VCaP (cell line): ENCODE measurements at regions not wholly inside any gene's neighbourhood (a gene's known extent, or its start where the extent isn't known, plus 50 kb on each side); places are given as distances from the start of the nearest gene placed in this dataset.

Experiments
- H3K27ac ChIP-seq: fragments of 450-650 bp; 2 replicates; pipeline ENCODE4 v1.5.1; 2017
- TF ChIP-seq, protein P1 (sequence below): fragments of 450-650 bp; conservative IDR thresholded peaks from 2 replicates; pipeline ENCODE4 v1.5.1; 2017; ENCODE audit warnings: mild to moderate bottlenecking, moderate library complexity

GRCh38 chr1:38677311-38677710 is 182.3 kb downstream of the RRAGC start:
- TF ChIP-seq, protein P1, sequence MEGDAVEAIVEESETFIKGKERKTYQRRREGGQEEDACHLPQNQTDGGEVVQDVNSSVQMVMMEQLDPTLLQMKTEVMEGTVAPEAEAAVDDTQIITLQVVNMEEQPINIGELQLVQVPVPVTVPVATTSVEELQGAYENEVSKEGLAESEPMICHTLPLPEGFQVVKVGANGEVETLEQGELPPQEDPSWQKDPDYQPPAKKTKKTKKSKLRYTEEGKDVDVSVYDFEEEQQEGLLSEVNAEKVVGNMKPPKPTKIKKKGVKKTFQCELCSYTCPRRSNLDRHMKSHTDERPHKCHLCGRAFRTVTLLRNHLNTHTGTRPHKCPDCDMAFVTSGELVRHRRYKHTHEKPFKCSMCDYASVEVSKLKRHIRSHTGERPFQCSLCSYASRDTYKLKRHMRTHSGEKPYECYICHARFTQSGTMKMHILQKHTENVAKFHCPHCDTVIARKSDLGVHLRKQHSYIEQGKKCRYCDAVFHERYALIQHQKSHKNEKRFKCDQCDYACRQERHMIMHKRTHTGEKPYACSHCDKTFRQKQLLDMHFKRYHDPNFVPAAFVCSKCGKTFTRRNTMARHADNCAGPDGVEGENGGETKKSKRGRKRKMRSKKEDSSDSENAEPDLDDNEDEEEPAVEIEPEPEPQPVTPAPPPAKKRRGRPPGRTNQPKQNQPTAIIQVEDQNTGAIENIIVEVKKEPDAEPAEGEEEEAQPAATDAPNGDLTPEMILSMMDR, result no peak
- no peak overlapping the region for H3K27ac ChIP-seq

DNA sequence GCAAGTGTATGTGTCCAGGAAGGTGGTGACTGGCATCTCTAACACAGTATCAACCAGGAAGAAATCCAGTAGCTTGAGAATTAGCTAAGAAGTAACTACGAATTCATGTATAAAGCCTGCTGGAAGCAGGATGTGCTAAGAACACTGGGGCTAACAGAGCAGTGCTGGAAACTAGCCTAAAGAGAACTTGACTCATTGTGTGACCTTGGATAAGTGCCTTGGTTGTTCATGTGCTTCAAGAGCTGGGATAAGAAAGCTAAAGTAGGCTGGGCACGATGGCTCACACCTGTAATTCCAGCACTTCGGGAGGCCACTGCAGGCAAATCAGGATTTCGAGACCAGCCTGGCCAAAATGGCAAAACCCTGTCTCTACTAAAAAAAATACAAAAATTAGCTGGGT is 186.9 kb downstream of the RRAGC start:
- TF ChIP-seq, protein P1, result no peak
- no peak overlapping the region for H3K27ac ChIP-seq

- TF ChIP-seq, protein P1, result no peak
- no peak overlapping the region for H3K27ac ChIP-seq
These were observed 188.4 kb downstream of the RRAGC start for GRCh38 chr1:38671221-38671620.

DNA sequence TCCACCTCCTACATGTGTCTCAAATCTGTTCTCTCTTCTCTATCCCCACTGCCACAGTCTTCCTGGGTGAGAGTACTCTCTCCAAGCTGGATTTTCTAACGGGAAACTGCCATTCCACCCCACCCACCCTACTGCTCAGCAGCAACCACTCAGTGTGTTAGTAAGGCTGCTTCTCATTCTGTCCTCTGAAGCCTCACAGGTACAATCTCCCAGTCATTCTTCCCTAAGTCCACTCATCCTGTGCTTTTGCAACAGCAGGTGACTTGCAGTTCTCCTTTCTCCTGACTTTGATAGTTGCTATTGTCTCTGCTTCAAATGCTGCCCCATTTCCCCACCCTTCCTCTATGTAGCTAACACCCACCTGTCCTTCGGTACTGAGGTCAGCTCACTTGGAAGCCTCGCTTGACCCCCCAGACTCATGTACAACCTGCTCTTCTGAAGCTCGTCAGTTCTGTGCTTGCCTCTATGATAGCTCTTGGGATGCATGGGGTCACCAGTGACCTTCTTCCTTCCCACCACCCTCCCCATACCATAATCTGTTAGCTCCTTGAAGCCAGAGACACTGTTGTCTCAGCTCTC is 188.9 kb downstream of the RRAGC start:
- H3K27ac ChIP-seq, result no peak overlapping the region
- TF ChIP-seq, protein P1, result no peak

DNA sequence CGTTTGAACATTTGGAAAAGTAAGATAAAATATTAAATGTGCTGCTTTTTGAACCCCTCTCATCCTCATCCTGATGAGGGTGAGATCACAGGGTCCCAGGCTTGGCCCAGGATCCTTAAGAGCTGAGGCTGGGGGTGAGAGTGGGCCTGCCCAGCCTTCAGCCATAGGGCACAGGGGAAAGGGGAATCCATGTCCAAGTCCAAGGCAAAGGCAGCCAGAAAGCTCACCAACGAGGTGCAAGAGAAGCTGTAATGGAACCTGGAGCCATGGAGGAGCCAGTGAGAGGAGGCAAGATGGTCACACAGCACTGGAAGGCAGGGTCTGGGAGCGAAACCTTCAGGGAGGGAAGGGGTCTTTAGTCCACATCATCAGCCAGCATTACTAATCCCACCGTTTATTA is 191.9 kb downstream of the RRAGC start:
- no peak overlapping the region for H3K27ac ChIP-seq
- TF ChIP-seq, protein P1, result no peak

DNA sequence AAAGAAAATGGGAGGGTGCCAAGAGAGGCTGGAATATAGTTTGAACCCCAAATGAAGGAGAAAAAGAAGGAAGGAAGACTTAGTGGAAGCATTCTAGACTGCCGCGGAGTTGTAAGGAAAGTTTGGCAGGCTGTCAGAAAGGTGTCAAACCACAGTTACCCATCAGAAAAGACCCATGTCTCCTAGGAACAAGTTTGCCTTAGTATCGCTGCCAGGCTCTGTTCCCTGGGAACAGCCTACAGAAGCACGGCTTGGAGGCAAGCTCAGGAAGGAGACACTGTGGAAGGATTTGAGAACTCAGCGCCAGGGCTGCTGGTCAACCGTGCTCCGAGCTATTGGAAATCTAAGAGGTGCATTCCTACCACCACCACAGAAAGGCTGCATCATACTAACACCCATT is 197.4 kb downstream of the RRAGC start:
- TF ChIP-seq, protein P1, result no peak
- no peak overlapping the region for H3K27ac ChIP-seq

GRCh38 chr1:38658883-38659282 is 200.7 kb downstream of the RRAGC start:
- H3K27ac ChIP-seq, result no peak overlapping the region

More at GRCh38 chr1:38658883-38659282, 200.7 kb downstream of the RRAGC start:
- TF ChIP-seq, protein P1, result no peak
